A549 (cell line): ENCODE measurements at regions not wholly inside any gene's neighbourhood (a gene's known extent, or its start where the extent isn't known, plus 50 kb on each side); places are given as distances from the start of the nearest gene placed in this dataset.

ENCODE experiments used
- CTCF ChIP-seq: fragments of >200 bp; sonication (Bioruptor Twin); formaldehyde crosslinking; IDR thresholded peaks from 3 replicates; pipeline ENCODE4 v1.5.1; 2016
- EP300 ChIP-seq, 2 experiments: fragments of >200 bp; sonication (Bioruptor Twin); formaldehyde crosslinking; IDR thresholded peaks; 2 replicates in 1 of 2; 3 replicates in 1 of 2; pipeline ENCODE4 v1.6.1; 2016 to 2017
- FOSL2 ChIP-seq, 2 experiments: fragments of 450-650 bp in 1 of 2; fragments of >200 bp in 1 of 2; sonication (Bioruptor Twin) in 1 of 2; formaldehyde crosslinking; IDR thresholded peaks; 2 replicates each; pipeline versions ENCODE4 v1.5.0 to v1.6.1; 2016 to 2020; ENCODE audit warnings: mild to moderate bottlenecking in 1 of 2, moderate library complexity in 1 of 2
- JUN ChIP-seq, 2 experiments: fragments of >200 bp; sonication (Bioruptor Twin); formaldehyde crosslinking; IDR thresholded peaks; 2 replicates in 1 of 2; 3 replicates in 1 of 2; pipeline ENCODE4 v1.6.1; 2016 to 2017
- KDM5A ChIP-seq: fragments of 200-600 bp; sonication (generic); IDR thresholded peaks from 2 replicates; pipeline ENCODE4 v1.6.1; 2016; ENCODE audit warnings: antibody characterized with exemption, mild to moderate bottlenecking
- MAX ChIP-seq: IDR thresholded peaks from 2 replicates; pipeline ENCODE4 v1.6.1; 2012
- PBX3 ChIP-seq: IDR thresholded peaks from 2 replicates; pipeline ENCODE4 v1.6.1; 2012
- POLR2A ChIP-seq: IDR thresholded peaks from 2 replicates; pipeline ENCODE4 v1.6.1; 2012; ENCODE audit warnings: mild to moderate bottlenecking, low read length
- POLR2AphosphoS2 ChIP-seq: conservative IDR thresholded peaks from 2 replicates; pipeline ENCODE4 v1.6.1; 2012; ENCODE audit warnings: low read length, improper control_type of control experiment, inconsistent platforms
- RAD21 ChIP-seq, 2 experiments: fragments of >200 bp in 1 of 2; sonication (Bioruptor Twin) in 1 of 2; formaldehyde crosslinking in 1 of 2; IDR thresholded peaks in 1 of 2; conservative IDR thresholded peaks in 1 of 2; 2 replicates in 1 of 2; 3 replicates in 1 of 2; pipeline ENCODE4 v1.6.1; 2012 to 2018; ENCODE audit warnings: inconsistent platforms in 1 of 2
- TF ChIP-seq, protein P1 (sequence below): fragments of 450-650 bp; IDR thresholded peaks from 2 replicates; pipeline ENCODE4 v1.6.1; 2014; ENCODE audit warnings: antibody characterized with exemption

- TF ChIP-seq MAX (no peak), CTCF (no peak), POLR2A (no peak), RAD21 (conservative IDR thresholded peaks at IDR 0.05 in 1 of 2, IDR thresholded peaks at IDR 0.05 in 1 of 2) (no peak), PBX3 (no peak), KDM5A (no peak), EP300 (IDR thresholded peaks at IDR 0.05) (no peak), FOSL2 (IDR thresholded peaks at IDR 0.05) (no peak), FOSL2 (CRISPR knock-in tag; IDR thresholded peaks at IDR 0.05) (no peak), POLR2AphosphoS2 (no peak), JUN (IDR thresholded peaks at IDR 0.05) (no peak)
- TF ChIP-seq, protein P1, sequence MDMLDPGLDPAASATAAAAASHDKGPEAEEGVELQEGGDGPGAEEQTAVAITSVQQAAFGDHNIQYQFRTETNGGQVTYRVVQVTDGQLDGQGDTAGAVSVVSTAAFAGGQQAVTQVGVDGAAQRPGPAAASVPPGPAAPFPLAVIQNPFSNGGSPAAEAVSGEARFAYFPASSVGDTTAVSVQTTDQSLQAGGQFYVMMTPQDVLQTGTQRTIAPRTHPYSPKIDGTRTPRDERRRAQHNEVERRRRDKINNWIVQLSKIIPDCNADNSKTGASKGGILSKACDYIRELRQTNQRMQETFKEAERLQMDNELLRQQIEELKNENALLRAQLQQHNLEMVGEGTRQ: no peak
Observed at GRCh38 chr9:7415836-7416235, 383.7 kb downstream of the DMAC1 start.
